ENCODE measurements at regions not wholly inside any gene's neighbourhood (a gene's known extent, or its start where the extent isn't known, plus 50 kb on each side); places are given as distances from the start of the nearest gene placed in this dataset.
"Not testable (repeated sequence)": the region's sequence is repeated elsewhere in the genome, so short reads cannot be mapped to it uniquely, and the experiment has no call there.

DNA sequence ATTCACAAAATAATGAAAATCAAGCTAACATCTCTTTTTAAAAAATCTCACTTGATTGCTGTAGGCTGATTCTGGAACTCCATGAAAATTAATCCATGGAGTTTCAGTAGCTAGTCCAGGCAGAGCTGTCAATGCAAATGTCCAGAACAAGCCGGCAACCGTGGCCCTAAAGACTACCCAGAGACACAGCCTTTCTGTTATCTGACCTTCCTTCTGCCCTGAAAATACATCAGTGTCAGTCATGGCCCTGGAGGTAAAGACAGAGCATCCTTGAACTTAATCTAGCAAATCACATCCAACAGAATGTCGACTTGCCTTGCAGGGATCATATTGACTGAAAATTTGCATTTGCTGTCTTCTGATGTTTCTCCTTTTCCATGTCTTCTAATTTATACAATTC lies 887.4 kb upstream of the B3GALT2 start:
- H3K4me1 ChIP-seq (ENCODE audit: insufficient read depth, low read length) = no peaks in the 10 kb centered on the region
- H3K4me3 ChIP-seq (ENCODE audit: low read length) = no peak overlapping the region
- no peaks in the 10 kb centered on the region for H3K9me3 ChIP-seq (ENCODE audit: low read depth, low read length)
- no peaks in the 10 kb centered on the region for H3K27me3 ChIP-seq (ENCODE audit: insufficient read depth, low read length)

- Histone ChIP-seq H3K4me1 (ENCODE audit: insufficient read depth, low read length) (no peaks in the 10 kb centered on the region), H3K4me3 (ENCODE audit: low read length) (no peak overlapping the region), H3K27me3 (ENCODE audit: insufficient read depth, low read length) (no peaks in the 10 kb centered on the region), H3K9me3 (ENCODE audit: low read depth, low read length) (no peaks in the 10 kb centered on the region)
Observed at GRCh38 chr1:194071205-194071604, 884.8 kb upstream of the B3GALT2 start.

- H3K27me3 ChIP-seq (ENCODE audit: insufficient read depth, low read length) = no peaks in the 10 kb centered on the region
- no peak overlapping the region for H3K4me3 ChIP-seq (ENCODE audit: low read length)
- H3K9me3 ChIP-seq (ENCODE audit: low read depth, low read length) = no peaks in the 10 kb centered on the region
- no peaks in the 10 kb centered on the region for H3K4me1 ChIP-seq (ENCODE audit: insufficient read depth, low read length)
Observed at GRCh38 chr1:194069831-194070218, 883.4 kb upstream of the B3GALT2 start.

DNA sequence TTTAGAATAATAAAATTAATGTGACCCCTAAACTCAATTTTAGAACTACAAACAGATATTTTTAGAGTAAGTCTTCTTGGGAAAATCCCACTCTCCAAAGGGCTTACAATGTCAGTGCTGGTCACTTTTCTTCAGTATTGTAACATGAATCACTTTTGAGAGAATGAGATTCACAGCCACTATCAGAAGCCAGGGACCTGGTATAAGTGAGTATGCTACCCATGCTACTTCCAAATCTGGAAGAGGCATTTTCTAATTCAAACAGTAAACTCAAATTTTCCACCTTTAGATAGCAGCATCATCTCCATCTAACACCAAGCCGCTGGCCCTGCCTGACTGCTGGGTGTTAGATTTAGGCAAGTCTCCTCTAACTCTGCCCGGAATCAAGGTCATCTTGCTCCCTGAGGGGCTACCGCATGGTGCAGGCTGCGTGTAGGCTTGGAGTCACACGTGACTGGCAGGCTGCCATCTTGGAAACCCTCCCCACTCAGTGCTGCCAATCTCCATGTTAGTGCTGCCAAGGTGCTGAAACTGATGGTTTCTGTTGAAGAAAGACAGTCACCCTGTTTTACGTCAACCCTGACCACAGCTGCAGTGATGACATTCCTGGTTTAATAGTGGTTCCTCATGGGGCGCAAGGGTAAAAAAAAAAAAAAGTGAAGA lies 882.9 kb upstream of the B3GALT2 start:
- no peak overlapping the region for H3K4me3 ChIP-seq (ENCODE audit: low read length)
- H3K4me1 ChIP-seq (ENCODE audit: insufficient read depth, low read length) = no peaks in the 10 kb centered on the region
- H3K9me3 ChIP-seq (ENCODE audit: low read depth, low read length) = no peaks in the 10 kb centered on the region
- H3K27me3 ChIP-seq (ENCODE audit: insufficient read depth, low read length) = no peaks in the 10 kb centered on the region

- Histone ChIP-seq H3K27me3 (ENCODE audit: insufficient read depth, low read length) (no peaks in the 10 kb centered on the region), H3K4me3 (ENCODE audit: low read length) (no peak overlapping the region), H3K9me3 (ENCODE audit: low read depth, low read length) (no peaks in the 10 kb centered on the region), H3K4me1 (ENCODE audit: insufficient read depth, low read length) (no peaks in the 10 kb centered on the region)
Observed at GRCh38 chr1:194068446-194069167, 882.2 kb upstream of the B3GALT2 start.

DNA sequence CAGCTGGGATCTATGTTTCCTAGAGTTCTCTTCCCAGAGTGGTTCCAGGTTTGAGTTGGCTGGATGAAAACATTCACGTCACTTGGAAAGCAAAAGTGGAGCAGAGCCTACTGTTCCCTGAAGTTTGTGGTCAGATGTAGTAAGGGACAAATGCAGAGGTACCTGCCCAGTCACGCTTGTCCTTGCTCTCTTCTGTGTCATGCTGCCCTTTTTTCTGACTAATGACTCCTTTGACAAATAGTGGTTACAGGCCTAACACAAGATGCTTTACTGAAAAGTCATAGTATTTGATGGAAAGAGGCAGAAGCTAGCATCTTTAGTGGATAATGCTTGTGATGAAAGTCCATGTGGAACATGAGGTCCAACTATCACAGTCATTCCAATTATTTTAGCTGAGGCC lies 881.4 kb upstream of the B3GALT2 start:
- H3K27me3 ChIP-seq (ENCODE audit: insufficient read depth, low read length) = no peaks in the 10 kb centered on the region
- no peak overlapping the region for H3K4me3 ChIP-seq (ENCODE audit: low read length)
- no peaks in the 10 kb centered on the region for H3K4me1 ChIP-seq (ENCODE audit: insufficient read depth, low read length)
- no peaks in the 10 kb centered on the region for H3K9me3 ChIP-seq (ENCODE audit: low read depth, low read length)

- Histone ChIP-seq H3K4me3 (ENCODE audit: low read length) (no peak overlapping the region), H3K27me3 (ENCODE audit: insufficient read depth, low read length) (no peaks in the 10 kb centered on the region), H3K9me3 (ENCODE audit: low read depth, low read length) (no peaks in the 10 kb centered on the region), H3K4me1 (ENCODE audit: insufficient read depth, low read length) (peaks cover 3% of the 10 kb centered on the region)
Observed at GRCh38 chr1:194062962-194063361, 876.5 kb upstream of the B3GALT2 start.

- Histone ChIP-seq H3K4me3 (ENCODE audit: low read length) (no peak overlapping the region), H3K27me3 (ENCODE audit: insufficient read depth, low read length) (no peaks in the 10 kb centered on the region), H3K9me3 (ENCODE audit: low read depth, low read length) (no peaks in the 10 kb centered on the region), H3K4me1 (ENCODE audit: insufficient read depth, low read length) (peaks cover 3% of the 10 kb centered on the region)
Observed at GRCh38 chr1:194062526-194062925, 876.1 kb upstream of the B3GALT2 start.

DNA sequence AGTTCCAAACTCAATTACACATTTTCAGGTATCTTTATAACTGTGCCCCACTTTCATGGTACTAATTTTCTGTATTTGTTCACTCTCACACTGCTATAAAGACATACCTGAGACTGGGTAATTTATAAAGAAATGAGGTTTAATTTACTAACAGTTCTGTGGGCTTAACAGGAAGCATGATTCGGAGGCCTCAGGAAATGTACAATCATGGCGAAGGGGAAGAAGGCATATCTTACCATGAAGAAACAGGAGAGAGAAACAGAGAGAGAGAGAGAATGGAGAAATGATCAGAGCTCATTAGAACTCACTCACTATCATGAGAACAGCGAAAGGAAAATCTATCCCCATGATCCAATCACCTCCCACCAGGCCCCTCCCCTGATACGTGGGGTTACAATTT lies 874.1 kb upstream of the B3GALT2 start:
- Histone ChIP-seq H3K4me1 (ENCODE audit: insufficient read depth, low read length) (peaks cover 6% of the 10 kb centered on the region), H3K4me3 (ENCODE audit: low read length) (no peak overlapping the region), H3K27me3 (ENCODE audit: insufficient read depth, low read length) (no peaks in the 10 kb centered on the region), H3K9me3 (ENCODE audit: low read depth, low read length) (no peaks in the 10 kb centered on the region)

DNA sequence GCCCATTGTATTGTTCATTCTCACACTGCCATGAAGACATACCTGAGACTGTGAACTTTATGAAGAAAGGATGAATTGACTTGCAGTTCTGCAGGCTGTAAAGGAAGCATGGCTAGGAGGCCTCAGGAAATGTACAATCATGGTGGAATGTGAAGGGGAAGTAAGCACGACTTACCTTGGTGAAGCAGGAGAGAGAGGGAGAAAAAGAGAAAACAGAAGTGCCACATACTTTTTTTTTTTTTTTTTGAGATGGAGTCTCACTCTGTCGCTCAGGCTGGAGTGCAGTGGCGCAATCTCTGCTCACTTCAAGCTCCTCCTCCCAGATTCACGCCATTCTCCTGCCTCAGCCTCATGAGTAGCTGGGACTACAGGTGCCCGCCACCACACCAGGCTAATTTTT lies 871.9 kb upstream of the B3GALT2 start:
- not testable (repeated sequence) for H3K27me3 ChIP-seq (ENCODE audit: insufficient read depth, low read length); H3K9me3 ChIP-seq (ENCODE audit: low read depth, low read length); H3K4me1 ChIP-seq (ENCODE audit: insufficient read depth, low read length); H3K4me3 ChIP-seq (ENCODE audit: low read length)

DNA sequence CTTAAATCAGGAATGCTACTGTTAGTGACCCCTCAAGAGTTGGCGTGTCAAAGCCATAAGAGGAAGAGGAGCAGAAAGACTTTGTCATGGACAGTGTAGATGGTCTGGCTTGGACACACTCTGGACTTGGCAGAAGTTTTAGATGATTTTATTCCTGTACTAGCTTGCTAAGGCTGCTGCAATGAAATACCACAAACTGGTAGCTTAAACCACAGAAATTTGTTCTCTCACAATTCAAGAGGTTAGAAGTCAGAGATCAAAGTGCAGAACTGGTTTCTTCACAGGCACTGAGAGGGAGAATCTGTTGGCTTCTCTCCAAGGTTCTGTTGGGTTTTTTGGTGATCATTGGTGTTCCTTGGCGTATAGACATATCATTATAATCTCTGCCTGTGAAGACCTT lies 869.8 kb upstream of the B3GALT2 start:
- Histone ChIP-seq H3K9me3 (ENCODE audit: low read depth, low read length) (no peaks in the 10 kb centered on the region), H3K4me1 (ENCODE audit: insufficient read depth, low read length) (peaks cover 10% of the 10 kb centered on the region), H3K27me3 (ENCODE audit: insufficient read depth, low read length) (no peaks in the 10 kb centered on the region), H3K4me3 (ENCODE audit: low read length) (no peak overlapping the region)

DNA sequence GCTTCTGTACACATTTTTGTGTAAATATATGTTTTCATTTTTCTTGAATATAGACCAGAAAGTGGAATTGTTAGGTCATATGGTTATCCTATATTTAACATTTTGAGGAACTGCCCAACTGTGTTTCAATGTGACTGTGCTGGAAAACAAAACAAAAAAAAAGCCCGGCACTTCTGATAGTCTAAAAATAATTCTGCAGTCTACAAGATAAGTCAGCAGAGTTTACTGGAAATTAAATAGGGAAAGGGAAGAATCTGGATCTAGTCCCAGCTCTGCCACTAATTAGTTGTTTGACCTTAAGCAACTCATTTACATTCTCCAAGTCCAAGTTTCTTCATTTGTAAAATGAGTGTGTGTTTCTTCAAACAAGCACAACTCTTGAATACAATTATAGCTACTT lies 869.1 kb upstream of the B3GALT2 start:
- H3K4me3 ChIP-seq (ENCODE audit: low read length) = no peak overlapping the region
- H3K9me3 ChIP-seq (ENCODE audit: low read depth, low read length) = no peaks in the 10 kb centered on the region
- H3K4me1 ChIP-seq (ENCODE audit: insufficient read depth, low read length) = peaks cover 7% of the 10 kb centered on the region
- H3K27me3 ChIP-seq (ENCODE audit: insufficient read depth, low read length) = no peaks in the 10 kb centered on the region

DNA sequence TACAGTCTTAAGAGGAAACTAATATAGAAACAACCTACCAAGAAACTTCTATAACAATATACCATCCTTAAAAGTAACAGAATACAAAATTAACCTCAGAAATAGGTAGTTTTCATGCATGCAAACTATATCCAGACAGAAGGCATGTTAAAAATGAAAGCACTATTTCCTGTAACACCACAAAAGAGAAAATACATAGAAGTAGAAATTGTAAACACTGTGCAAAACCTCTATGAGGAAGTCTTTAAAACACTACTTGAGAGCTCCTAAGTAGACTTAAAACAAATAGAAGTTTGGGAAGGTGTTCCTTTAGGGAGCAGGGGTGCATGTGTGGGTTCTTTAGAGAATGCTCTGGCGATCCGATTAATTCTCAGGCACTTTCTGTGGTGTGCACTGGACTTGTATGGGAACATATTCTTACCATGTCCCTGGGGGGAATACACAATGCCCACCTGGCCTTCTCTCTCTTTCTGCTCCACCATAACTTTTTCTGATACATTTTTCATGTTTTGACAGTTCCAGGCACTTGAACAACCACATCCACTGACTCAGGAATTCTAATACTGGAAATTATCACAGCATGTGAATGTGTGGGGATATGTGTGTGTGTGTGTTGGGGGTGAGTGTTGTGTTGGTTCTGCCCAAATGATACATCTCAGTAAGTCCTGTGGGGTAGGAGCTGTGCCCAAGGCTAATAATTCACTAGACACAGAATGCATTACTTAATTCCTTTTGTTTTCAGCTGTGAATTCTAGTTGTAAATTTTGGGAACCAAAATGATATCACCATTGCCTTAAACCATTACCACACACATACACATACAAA lies 866.3 kb upstream of the B3GALT2 start:
- H3K27me3 ChIP-seq (ENCODE audit: insufficient read depth, low read length) = no peaks in the 10 kb centered on the region
- H3K9me3 ChIP-seq (ENCODE audit: low read depth, low read length) = no peaks in the 10 kb centered on the region
- H3K4me1 ChIP-seq (ENCODE audit: insufficient read depth, low read length) = peaks cover 7% of the 10 kb centered on the region
- H3K4me3 ChIP-seq (ENCODE audit: low read length) = no peak overlapping the region

GRCh38 chr1:194047921-194048320 lies 861.5 kb upstream of the B3GALT2 start:
- Histone ChIP-seq H3K27me3 (ENCODE audit: insufficient read depth, low read length) (no peaks in the 10 kb centered on the region), H3K9me3 (ENCODE audit: low read depth, low read length) (no peaks in the 10 kb centered on the region), H3K4me3 (ENCODE audit: low read length) (no peak overlapping the region), H3K4me1 (ENCODE audit: insufficient read depth, low read length) (peaks cover 4% of the 10 kb centered on the region)

- Histone ChIP-seq H3K4me3 (ENCODE audit: low read length) (no peak overlapping the region), H3K4me1 (ENCODE audit: insufficient read depth, low read length) (peaks cover 4% of the 10 kb centered on the region), H3K27me3 (ENCODE audit: insufficient read depth, low read length) (no peaks in the 10 kb centered on the region), H3K9me3 (ENCODE audit: low read depth, low read length) (no peaks in the 10 kb centered on the region)
Observed at GRCh38 chr1:194047206-194047605, 860.8 kb upstream of the B3GALT2 start.

Data from mononuclear cell (primary cell).